Liver (tissue), 8 donors: ENCODE measurements at regions not wholly inside any gene's neighbourhood (a gene's known extent, or its start where the extent isn't known, plus 50 kb on each side); places are given as distances from the start of the nearest gene placed in this dataset.

Experiments
- DNase-seq: peaks from one replicate; pipeline ENCODE4 v3.0.0-alpha.2; 2017; ENCODE audit warnings: low spot score
- H3K27ac ChIP-seq, 2 donors: one replicate each; pipeline ENCODE4 v1.7.0; 2013; ENCODE audit warnings: inconsistent platforms in 2 of 2, low read length in 2 of 2, control low read depth in 1 of 2, low read depth in 1 of 2, mild to moderate bottlenecking in 1 of 2
- H3K27me3 ChIP-seq, 4 donors: one replicate each; pipeline versions ENCODE4 v1.6.1 to v1.7.0; 2013; ENCODE audit warnings: low read length in 3 of 4, inconsistent platforms in 1 of 4, mild to moderate bottlenecking in 1 of 4, moderate library complexity in 1 of 4; ENCODE audit not compliant: control insufficient read depth in 4 of 4, insufficient read depth in 4 of 4
- H3K36me3 ChIP-seq, 4 donors: one replicate each; pipeline versions ENCODE4 v1.6.1 to v1.7.0; 2013; ENCODE audit warnings: low read length in 3 of 4, mild to moderate bottlenecking in 3 of 4, low read depth in 1 of 4, moderate library complexity in 1 of 4; ENCODE audit not compliant: control insufficient read depth in 4 of 4, insufficient read depth in 3 of 4
- H3K4me1 ChIP-seq, 4 donors: one replicate each; pipeline versions ENCODE4 v1.6.1 to v1.7.0; 2013; ENCODE audit warnings: low read length in 3 of 4, mild to moderate bottlenecking in 3 of 4, moderate library complexity in 1 of 4; ENCODE audit not compliant: control insufficient read depth in 4 of 4, insufficient read depth in 4 of 4
- H3K4me3 ChIP-seq, 3 donors: one replicate each; pipeline versions ENCODE4 v1.6.1 to v1.7.0; 2013; ENCODE audit warnings: low read length in 3 of 3, control low read depth in 1 of 3, low read depth in 1 of 3, mild to moderate bottlenecking in 1 of 3
- H3K9ac ChIP-seq, 2 donors: one replicate each; pipeline ENCODE4 v1.7.0; 2013; ENCODE audit warnings: low read length in 2 of 2, mild to moderate bottlenecking in 2 of 2, moderate library complexity in 2 of 2, control low read depth in 1 of 2, low read depth in 1 of 2
- H3K9me3 ChIP-seq, 4 donors: one replicate each; pipeline versions ENCODE4 v1.6.1 to v1.7.0; 2013; ENCODE audit warnings: low read length in 3 of 4; ENCODE audit not compliant: control insufficient read depth in 4 of 4
- ATF3 ChIP-seq: IDR thresholded peaks from 2 replicates; pipeline ENCODE4 v1.6.1; 2016; ENCODE audit warnings: antibody characterized with exemption
- CTCF ChIP-seq: fragments of 150-350 bp; IDR thresholded peaks from 2 replicates; pipeline ENCODE4 v1.5.1; 2017; ENCODE audit warnings: improper control_type of control experiment, low read depth, low read length; ENCODE audit not compliant: missing input control
- EGR1 ChIP-seq, 2 donors: IDR thresholded peaks; 2 replicates each; pipeline ENCODE4 v1.6.1; 2016 to 2018; ENCODE audit warnings: antibody characterized with exemption in 2 of 2, low read depth in 2 of 2
- FOXA1 ChIP-seq: IDR thresholded peaks from 2 replicates; pipeline ENCODE4 v1.6.1; 2016; ENCODE audit warnings: antibody characterized with exemption
- FOXA2 ChIP-seq: IDR thresholded peaks from 2 replicates; pipeline ENCODE4 v1.6.1; 2016; ENCODE audit warnings: antibody characterized with exemption
- GABPA ChIP-seq, 2 donors: IDR thresholded peaks in 1 of 2; conservative IDR thresholded peaks in 1 of 2; 2 replicates each; pipeline ENCODE4 v1.6.1; 2016; ENCODE audit warnings: antibody characterized with exemption in 2 of 2, mild to moderate bottlenecking in 1 of 2, moderate library complexity in 1 of 2
- HNF4A ChIP-seq, 2 donors: conservative IDR thresholded peaks; 2 replicates each; pipeline ENCODE4 v1.6.1; 2016; ENCODE audit warnings: antibody characterized with exemption in 2 of 2, mild to moderate bottlenecking in 2 of 2
- HNF4G ChIP-seq: IDR thresholded peaks from 2 replicates; pipeline ENCODE4 v1.6.1; 2016; ENCODE audit warnings: antibody characterized with exemption
- JUND ChIP-seq, 2 donors: IDR thresholded peaks; 2 replicates each; pipeline ENCODE4 v1.6.1; 2016; ENCODE audit warnings: antibody characterized with exemption in 2 of 2
- MAX ChIP-seq: IDR thresholded peaks from 2 replicates; pipeline ENCODE4 v1.6.1; 2016; ENCODE audit warnings: antibody characterized with exemption
- NR2F2 ChIP-seq: IDR thresholded peaks from 2 replicates; pipeline ENCODE4 v1.6.1; 2016; ENCODE audit warnings: antibody characterized with exemption
- RAD21 ChIP-seq, 2 donors: IDR thresholded peaks; 2 replicates each; pipeline ENCODE4 v1.6.1; 2016; ENCODE audit warnings: antibody characterized with exemption in 2 of 2, mild to moderate bottlenecking in 2 of 2
- REST ChIP-seq: IDR thresholded peaks from 2 replicates; pipeline ENCODE4 v1.6.1; 2016; ENCODE audit warnings: antibody characterized with exemption, mild to moderate bottlenecking
- RXRA ChIP-seq, 2 donors: IDR thresholded peaks; 2 replicates each; pipeline ENCODE4 v1.6.1; 2017 to 2018; ENCODE audit warnings: antibody characterized with exemption in 2 of 2, mild to moderate bottlenecking in 1 of 2
- SP1 ChIP-seq: IDR thresholded peaks from 2 replicates; pipeline ENCODE4 v1.6.1; 2018; ENCODE audit warnings: antibody characterized with exemption, mild to moderate bottlenecking
- TAF1 ChIP-seq: conservative IDR thresholded peaks from 2 replicates; pipeline ENCODE4 v1.6.1; 2016; ENCODE audit warnings: antibody characterized with exemption, mild to moderate bottlenecking
- YY1 ChIP-seq: IDR thresholded peaks from 2 replicates; pipeline ENCODE4 v1.6.1; 2016; ENCODE audit warnings: antibody characterized with exemption, mild to moderate bottlenecking
- ZBTB33 ChIP-seq: IDR thresholded peaks from 2 replicates; pipeline ENCODE4 v1.6.1; 2016; ENCODE audit warnings: antibody characterized with exemption
- WGBS: extraction: QIAGEN DNeasy Blood & Tissue Kit; methylation state at CpG from one replicate; pipeline ENCODE4 v1.1.7; 2013; 5-methylcytosine and 5-hydroxymethylcytosine counted together
- donor health status: healthy.
- donor health status: healthy.
- donor health status: healthy.
- donor health status: healthy.
- donor health status: healthy.

- no peak overlapping the region for H3K4me3 ChIP-seq
- H3K27me3 ChIP-seq = no peaks in the 10 kb centered on the region
- no peak for DNase-seq
- no peaks in the 10 kb centered on the region for H3K4me1 ChIP-seq
- H3K9ac ChIP-seq = no peak overlapping the region
- H3K27ac ChIP-seq = no peak overlapping the region
- no peaks in the 10 kb centered on the region for H3K9me3 ChIP-seq
- WGBS = 45% methylated on average over 12 of the region's 12 CpGs
- H3K36me3 ChIP-seq = no peaks in the 10 kb centered on the region
- no peak for TF ChIP-seq REST
These were observed 100.2 kb downstream of the MICALL2 start for GRCh38 chr7:1359051-1359400.

- no peak overlapping the region for H3K4me3 ChIP-seq
- no peaks in the 10 kb centered on the region for H3K4me1 ChIP-seq
- H3K9ac ChIP-seq = no peak overlapping the region
- no peak overlapping the region for H3K27ac ChIP-seq
- TF ChIP-seq HNF4G (no peak), SP1 (no peak), FOXA2 (no peak), YY1 (no peak), NR2F2 (no peak), GABPA (IDR thresholded peaks at IDR 0.05 in 1 of 2, conservative IDR thresholded peaks at IDR 0.05 in 1 of 2) (no peak), MAX (no peak), EGR1 (IDR thresholded peaks at IDR 0.05; ENCODE audit: low read depth in 2 of 2) (no peak), FOXA1 (no peak), TAF1 (no peak), HNF4A (conservative IDR thresholded peaks at IDR 0.05) (no peak), ATF3 (no peak), ZBTB33 (no peak), REST (no peak), CTCF (no peak), RXRA (IDR thresholded peaks at IDR 0.05) (no peak), JUND (IDR thresholded peaks at IDR 0.05) (no peak), RAD21 (IDR thresholded peaks at IDR 0.05) (no peak)
- H3K9me3 ChIP-seq = peaks cover 0 to 2% (median under 1%) of the 10 kb centered on the region in 4 donors
- H3K27me3 ChIP-seq = no peaks in the 10 kb centered on the region
- H3K36me3 ChIP-seq = no peaks in the 10 kb centered on the region
- WGBS = 91% methylated on average over 19 of the region's 19 CpGs
- DNase-seq = no peak
These were observed 99.4 kb downstream of the MICALL2 start for GRCh38 chr7:1359681-1360485.
